Amniotic epithelial cell (primary cell): ENCODE measurements at regions not wholly inside any gene's neighbourhood (a gene's known extent, or its start where the extent isn't known, plus 50 kb on each side); places are given as distances from the start of the nearest gene placed in this dataset.
A peak's percentile ranks its signal among the peaks of the same experiment; 100 is the strongest.
"Not testable (repeated sequence)": the region's sequence is repeated elsewhere in the genome, so short reads cannot be mapped to it uniquely, and the experiment has no call there.

Experiments used
- DNase-seq: peaks from one replicate; pipeline ENCODE4 v3.0.0-alpha.2; 2010; ENCODE audit warnings: low read depth

DNA sequence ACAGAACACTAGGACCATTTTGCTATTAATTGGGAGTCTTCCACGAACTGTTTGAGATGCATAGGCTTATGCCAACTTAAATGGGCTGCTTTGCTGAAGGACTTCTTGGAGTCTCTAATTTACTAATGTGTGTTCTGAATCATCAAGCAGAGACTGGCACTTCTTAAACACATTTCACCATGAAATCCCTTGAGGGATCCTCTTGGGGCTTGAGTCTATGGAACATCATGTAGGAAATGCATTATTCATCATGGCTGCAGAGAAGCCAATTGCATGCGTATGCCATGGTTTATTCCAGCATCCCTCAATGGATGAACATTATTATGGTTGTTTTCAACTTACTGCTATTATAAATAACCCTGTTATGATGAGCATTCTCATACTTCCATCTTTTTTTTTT is 73.4 kb downstream of the FGD2 start:
- DNase-seq, result no peak

DNA sequence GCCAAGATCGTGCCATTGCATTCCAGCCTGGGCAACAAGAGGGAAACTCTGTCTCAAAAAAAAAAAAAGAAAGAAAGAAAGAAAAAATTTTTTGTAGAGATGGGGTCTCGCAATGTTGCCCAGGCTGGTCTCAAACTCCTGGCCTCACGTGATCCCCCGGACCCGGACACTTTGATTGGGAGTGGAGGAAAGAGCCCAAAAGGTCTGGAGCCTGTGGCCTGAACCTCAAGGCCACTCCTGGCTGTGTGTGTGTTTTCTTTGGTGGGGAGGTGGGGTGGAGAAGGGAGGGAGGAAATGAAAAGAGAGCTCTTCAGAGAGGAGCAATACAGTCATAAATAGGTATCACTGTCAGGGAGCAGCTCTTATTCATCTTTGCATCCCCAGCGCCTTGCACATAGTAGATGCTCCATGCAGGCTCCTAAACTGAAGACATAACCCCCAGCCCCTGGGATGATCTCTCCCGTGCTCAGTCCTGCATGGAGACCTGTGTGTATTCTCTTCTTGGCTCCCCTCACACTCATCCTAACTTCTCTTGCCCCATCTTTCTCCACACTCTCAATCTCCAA is 75.7 kb downstream of the FGD2 start:
- DNase-seq, result no peak

DNA sequence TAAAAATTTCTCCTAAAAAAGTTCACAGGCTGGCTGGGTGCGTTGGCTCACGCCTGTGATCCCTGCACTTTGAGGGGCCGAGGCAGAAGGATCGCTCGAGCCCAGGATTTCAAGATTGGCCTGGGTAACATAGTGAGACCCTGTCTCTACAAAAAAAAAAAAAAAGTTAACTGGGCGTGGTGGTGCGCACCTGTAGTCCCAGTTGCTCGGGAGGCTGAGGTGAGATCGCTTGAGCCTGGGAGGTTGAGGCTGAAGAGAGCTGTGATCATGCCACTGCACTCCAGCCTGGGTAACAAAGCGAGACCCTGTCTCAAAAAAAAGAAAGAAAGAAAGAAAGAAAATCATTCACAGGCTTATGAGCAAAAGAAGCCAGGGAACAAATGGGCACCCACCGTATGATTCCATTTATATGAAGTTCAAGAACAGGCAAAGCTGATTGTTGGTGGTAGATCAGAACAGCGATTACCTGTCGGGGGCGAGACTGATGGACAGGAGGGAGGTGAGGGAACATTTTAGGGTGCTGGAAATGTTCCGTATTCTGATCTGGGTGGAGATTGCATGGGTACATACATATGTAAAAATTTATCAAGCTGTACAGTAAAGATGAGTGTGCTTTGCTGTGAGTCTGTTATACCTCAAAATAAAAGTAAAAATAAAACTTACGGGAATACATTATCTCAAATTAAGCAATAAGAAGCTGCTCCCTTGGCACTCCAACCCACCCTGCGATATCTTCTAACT is 77.1 kb downstream of the FGD2 start:
- peak; percentile 18 for DNase-seq

DNA sequence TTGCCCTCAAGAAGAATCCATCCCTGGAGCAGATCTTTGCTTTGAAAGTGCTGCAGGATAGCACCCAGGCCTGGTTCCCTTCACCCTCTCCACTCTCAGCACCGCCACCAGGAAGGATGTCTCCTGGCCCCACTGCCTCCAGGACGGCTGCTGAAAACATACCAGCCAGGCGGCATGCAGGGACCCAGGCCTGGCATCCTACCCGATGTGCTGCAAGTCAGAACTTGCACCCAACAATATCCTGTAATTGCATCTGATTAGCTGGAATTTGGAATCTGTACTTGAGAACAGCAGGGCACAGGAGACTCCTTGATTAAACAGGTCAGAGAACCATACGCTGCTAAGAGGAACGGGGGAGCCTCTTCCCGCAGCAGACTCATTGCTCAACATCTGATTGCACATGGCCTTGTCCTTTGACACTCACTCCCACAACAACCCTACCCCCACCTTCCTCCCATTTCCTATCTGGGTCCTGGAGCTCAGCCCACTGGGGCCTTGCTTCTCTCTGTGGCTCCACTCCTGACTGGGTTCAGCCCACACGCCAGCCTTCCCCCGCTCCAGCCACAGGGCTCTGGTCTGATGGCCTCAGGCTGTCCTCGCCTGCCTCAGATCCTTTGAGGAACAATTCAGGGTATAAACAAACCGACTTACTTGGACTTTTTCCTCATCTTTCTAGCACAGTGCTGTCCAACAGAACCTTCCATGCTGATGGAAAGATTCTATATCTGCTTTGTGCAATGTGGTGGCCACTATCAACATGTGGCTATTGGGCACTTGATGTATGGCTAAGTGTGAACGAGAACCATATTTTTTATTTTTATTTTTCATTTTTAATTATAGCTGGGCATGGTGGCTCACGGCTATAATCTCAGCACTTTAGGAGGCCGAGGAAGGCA is 78.0 kb downstream of the FGD2 start:
- peak; percentile 99 for DNase-seq

DNA sequence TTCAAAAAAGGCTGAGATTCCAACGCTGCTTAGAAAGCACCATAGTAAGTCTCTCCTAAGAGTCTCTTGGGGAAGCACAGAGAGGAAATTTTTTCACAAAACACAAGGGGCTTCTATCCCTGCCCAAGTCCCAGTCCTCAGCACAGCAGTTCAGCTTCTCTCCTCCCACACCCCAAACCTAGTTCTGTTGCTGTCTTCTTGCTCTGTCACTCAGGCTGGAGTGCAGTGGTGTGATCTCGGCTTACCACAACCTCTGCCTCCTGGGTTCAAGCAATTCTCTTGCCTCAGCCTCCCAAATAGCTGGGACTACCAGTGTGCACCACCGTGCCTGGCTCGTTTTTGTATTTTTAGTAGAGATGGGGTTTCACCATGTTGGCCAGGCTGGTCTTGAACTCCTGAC is 79.2 kb downstream of the FGD2 start:
- DNase-seq, result not testable (repeated sequence)

DNA sequence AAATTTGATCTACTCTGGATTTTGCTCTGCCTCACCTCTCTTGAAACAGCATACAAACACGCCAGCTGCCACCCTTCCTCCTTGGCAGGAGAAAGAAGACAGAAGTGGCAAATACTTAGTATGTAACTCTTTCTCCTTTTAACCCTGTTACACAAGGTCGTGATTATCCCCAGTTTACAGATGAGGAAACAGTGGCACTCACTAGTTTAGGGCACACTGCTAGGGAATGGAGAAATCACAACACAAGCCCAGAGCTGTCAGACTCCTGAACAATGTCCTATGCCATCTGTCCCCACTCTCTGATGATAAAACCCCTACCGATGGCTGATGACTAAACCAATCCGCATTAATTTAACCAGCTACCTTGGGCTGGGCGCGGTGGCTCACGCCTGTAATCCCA is 79.7 kb downstream of the FGD2 start:
- no peak for DNase-seq

DNA sequence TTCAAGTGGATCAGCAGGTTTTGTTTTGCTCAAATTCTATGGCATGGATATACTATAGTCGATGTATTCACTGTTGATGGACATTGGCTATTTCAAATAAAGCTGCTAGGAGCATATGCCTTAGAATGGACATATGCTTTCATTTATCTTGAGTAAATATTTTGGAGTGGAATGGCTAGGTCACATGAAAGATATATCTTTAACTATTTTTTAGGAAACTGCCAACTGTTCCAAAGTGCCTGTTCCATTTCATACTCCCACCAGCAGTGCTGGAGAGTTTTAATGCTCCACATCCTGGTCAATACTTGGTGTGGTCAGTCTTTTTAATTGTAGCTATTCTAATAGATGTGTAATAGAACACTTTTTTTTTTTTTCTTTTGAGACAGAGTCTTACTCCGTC is 81.1 kb upstream of the PIM1 start:
- no peak for DNase-seq

DNA sequence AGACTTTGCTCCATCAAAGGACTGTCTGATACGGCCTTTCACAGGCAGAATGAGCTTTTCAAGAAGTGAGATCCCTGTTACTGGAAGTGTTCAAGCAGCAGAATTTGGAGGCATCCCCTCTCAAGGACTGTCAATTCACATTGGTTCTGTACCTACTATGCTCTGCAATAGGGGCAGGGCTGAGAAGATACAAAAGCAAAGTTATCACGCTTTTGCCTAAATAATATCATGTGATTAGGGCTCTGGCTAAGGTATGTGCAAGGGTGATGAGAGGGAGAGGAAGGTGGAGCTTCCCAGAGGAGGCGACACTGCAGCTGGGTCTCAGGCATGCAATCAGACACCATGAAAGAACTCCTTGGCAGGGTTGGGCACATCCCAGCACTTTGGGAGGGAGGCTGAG is 80.2 kb upstream of the PIM1 start:
- no peak for DNase-seq

DNA sequence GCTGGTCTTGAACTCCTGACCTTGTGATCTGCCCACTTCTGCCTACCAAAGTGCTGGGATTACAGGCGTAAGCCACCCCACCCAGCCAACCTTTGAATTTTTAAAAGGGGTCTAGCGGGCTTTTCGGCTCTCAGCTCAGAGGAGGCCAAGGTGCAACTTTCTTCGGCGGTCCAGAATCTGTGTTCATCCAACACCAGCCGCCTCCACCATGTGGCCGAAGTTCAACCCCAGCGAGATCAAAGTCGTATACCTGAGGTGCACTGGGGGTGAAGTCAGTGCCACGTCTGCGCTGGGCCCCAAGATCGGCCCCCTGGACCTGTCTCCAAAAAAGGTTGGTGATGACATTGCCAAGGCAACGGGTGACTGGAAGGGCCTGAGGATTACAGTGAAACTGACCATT is 78.8 kb upstream of the PIM1 start:
- not testable (repeated sequence) for DNase-seq

DNA sequence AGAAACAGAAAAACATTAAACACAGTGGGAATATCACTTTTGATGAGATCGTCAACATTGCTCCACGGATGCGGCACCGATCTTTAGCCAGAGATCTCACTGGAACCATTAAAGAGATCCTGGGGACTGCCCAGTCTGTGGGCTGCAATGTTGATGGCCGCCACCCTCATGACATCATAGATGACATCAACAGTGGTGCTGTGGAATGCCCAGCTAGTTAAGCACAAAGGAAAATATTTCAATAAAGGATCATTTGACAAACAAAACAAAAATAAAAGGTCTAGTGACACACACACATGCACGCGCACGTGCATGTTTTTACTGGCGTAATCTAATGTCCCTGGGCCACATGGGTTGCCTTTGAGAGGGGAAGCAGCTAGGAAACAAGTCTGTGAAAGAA is 78.4 kb upstream of the PIM1 start:
- not testable (repeated sequence) for DNase-seq

DNA sequence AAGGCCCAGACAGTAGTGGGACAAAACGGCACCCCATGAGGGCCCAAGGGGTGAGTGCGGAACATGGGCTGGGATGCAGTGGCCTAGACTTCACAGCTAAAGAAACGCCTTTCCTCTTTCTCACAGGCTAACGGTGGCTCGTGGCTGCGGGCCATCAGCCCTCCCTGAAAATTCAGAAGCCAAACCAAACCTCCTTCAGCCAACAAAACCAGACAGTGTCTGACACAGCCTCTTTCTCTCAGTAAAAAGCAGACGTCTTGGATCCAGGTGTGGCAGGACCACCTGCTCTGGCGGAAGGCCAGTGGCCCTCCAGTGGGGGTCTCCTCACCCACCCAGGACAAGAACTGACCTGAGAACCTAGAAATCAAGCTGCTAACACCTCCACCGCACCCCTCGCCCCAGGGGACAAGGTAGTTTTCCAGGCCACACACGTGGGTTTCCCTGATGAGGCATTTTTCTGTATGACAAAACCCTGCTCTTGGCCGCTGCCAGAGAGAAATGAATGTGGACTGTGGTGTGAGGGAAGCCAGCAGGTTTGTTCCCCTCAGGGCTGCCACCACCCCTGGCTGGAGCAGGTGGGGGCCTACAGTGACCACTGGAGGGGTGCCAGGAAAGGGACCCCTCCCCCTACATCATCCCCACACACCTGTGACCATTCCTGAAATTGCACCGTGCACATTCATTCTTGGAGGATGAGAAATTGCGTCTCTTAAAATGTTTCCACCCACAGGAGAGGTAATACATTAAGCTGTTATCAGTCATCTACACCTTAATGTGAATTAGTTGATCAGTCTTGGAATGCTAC is 76.8 kb upstream of the PIM1 start:
- DNase-seq, result no peak

DNA sequence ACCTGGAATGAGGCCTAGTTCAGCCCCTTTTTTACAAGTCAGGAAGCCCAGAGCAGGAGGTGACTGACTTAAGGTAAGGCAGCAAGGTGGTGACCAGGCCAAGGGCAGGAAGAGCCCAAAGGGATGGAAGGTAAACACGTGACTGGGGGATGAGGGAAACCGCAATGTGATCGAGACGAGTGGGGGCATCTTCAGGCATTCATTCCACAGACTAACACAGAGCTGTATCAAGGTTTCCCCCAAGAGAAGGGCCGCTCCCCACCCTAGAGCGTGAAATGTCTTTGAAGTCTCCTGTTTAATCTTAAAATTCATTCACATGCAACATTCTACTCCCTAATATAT is 76.3 kb upstream of the PIM1 start:
- no peak for DNase-seq

DNA sequence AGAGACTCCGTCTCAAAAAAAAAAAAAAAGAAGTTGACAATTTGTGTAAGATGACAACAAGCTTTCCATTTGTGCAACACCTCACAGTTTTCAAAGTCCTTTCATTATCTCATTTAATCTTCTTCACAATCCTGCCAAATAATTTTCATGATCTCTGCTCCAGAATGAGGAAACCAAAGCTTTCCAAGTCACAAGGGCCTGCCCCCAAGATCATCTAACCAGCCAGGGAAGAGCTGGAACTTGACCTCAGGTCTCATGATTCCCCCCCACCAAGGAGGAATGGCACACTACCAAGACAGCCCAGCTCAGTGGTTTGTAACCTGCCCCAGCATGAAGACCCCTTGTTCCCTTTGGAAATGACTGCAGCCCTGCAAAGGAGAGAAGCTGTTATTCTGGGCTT is 74.0 kb upstream of the PIM1 start:
- no peak for DNase-seq

DNA sequence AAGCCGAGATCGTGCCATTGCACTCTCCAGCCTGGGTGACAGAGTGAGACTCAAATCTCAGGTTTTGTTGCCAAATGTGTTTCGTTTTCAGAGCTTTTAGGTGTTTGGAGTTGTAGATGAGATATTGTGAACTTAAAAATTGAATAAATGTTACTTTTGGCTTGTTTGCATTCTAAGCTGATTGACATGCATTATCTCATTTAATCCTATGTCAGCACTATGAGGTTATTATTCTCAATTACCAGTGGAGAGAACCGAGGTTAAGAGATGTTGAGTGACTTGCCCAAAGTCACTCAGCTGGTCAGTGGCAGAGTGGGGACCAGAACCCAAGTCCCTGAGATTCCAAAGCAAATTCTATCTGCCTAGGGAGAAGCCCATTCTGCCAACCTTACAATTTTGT is 72.6 kb upstream of the PIM1 start:
- no peak for DNase-seq

DNA sequence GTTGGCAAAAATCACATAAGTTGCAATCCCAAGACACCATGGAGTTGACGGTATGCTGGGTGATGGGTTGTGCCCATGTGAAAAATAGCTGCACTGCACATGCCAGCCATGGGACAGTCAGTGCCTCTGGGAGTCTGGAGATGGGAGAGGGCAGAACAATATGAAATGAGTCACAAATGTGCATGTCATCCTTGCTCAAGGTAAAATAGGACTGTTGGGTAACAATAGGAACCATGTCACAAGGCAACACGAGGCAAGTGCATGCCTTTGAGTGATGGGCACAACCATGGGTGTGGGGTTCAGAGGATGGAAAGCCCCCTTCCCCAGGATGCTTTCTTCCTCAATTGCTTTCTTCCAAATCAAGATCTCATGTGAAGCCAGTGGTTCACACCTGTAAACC is 70.5 kb upstream of the PIM1 start:
- no peak for DNase-seq

DNA sequence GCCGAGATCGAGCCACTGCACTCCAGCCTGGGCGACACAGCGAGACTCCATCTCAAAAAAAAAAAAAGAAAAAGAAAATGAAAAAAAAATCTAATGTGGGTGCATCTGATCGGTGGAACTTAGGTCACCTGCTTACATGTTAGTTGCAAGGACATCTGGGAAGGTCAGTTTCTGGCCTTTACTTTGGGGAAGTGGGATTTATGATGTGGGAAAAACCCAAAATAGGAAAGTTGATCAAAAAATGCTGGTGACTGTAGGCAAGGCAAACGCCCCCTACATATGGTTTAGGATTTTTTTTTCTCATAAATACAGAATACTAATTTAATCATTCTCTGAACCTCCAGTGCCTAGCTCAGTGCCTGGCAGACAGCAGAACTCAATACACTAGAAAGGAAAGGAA is 69.2 kb upstream of the PIM1 start:
- DNase-seq, result no peak

DNA sequence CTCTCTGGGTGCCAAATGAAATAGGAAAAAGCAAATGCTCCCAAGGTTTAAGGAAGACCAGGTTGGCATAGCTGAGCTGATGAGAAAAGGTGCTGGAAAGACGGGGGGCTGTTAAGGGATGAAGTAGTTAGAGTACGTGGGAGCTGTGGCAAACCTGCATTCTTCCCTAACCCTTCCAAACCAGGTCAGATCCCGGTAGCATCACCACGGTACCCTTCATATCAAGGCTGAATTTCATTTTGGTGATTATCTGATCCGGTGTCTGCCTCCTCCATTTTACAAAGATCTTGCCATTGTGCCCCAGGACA is 68.0 kb upstream of the PIM1 start:
- DNase-seq, result no peak

DNA sequence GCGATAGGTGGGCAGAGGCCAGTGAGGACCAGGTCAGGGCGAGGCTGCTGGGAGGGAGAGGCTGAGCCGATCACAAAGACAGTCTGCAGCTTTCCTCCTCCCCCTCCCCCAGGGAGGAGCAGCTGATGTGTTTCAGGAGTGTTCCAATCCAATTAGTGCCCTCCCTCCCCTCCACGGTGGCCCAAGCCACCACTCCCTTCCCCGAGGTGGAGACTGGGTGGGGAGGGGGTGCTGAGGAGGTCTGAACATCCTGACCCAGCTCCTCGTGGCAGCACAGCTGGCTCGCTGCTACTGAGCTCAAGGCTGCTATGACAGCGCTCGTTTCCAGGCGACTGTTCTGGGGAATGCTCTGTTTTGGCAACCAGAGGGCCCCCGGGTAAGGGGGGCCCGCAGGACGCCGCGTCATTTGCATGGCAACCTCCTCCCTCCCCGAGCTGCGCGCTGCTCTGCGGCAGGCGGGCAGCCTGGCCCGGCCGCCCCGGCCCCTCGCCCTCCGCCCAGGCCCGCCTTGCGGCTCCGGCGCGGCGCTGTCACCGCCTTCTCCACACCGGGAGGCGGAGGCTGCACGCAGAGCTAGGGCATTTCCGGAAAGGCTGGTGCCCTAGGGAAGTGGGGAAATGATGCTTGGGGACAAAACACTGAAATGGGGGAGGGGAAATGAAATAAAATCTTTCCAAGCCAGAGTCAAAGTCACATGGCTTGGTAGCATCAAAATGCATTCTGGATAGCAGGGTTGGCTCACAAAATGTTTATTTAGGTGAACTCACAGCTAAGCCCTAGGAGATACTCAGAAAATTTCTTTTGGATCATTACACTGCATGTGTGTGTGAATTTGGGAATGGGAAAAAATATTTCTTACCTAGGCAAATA is 67.4 kb upstream of the PIM1 start:
- DNase-seq, result peak; percentile 79

DNA sequence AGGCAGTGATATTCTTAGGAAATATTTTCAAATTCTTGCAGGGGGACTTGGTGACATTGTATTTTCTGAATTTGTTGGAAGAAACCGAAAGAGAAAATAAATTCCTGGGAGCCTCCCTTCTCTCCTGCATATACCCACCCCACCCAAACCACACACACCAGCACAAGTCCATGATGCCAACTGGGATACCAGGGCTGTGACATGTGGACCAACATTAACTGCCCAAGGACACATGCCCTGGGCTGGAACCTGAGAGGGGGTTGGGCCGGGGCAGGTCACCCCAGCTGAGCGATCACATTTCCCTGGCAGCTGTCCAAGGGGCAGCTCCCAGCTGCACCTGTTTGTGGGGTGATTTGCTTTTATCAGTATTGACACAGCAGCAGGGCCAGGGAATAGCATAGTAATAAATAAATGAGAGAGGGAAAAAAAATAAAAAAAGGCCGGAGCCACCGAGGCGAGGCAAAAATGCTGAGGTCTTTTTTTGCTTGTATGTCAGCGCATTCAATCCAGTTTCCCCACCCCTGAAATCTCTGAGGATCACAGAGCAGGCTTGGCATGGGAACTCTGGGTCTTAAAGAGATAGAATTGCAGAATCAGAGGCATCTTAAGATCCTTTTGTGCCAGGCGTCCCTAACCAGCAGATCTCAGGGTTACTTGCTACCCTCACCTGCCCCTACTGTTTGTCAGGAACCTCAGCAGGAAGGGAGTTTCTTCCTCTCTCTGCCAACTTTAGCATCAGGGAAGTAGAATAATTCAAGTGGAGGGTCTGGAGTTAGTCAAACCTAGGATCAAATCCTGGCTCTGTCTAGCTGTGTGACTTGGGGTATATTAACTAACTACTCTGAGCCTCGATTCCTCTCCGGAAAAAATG is 66.5 kb upstream of the PIM1 start:
- DNase-seq, result peak; percentile 24

DNA sequence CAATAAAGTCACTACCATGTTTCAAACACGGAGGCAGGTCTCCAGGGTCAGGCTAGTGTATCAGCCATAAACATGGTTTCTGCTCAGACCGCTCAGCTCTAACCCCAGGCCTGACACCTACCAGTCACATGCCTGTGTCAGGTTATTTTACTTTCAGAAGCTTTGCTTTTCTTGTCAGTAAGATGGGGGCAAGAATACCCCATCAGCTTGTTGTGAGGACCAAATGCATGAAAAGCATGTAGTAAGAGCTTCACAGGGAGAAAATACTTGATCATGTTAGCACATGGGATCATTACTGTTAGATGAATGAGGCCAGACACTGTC is 65.2 kb upstream of the PIM1 start:
- DNase-seq, result no peak
